HL-60/S4 (cell line): ENCODE measurements at regions not wholly inside any gene's neighbourhood (a gene's known extent, or its start where the extent isn't known, plus 50 kb on each side); places are given as distances from the start of the nearest gene placed in this dataset.

Experiments
- in situ Hi-C: fragments of 300-500 bp; cut with MboI; formaldehyde crosslinking; loops from 2 replicates; pipeline ENCODE4 v1.14.3; 2022; ENCODE audit warnings: low sequenced_read_pairs

- in situ Hi-C loops, result no loop called here
These were observed 153.1 kb downstream of the PCDH17 start for GRCh38 chr13:57784633-57785032.

- in situ Hi-C loops, result no loop called here
These were observed 155.7 kb downstream of the PCDH17 start for GRCh38 chr13:57787058-57787791.

GRCh38 chr13:57799624-57800023 is 168.1 kb downstream of the PCDH17 start:
- in situ Hi-C loops, result no loop called here

- in situ Hi-C loops, result no loop called here
These were observed 182.1 kb downstream of the PCDH17 start for GRCh38 chr13:57813651-57814050.

- in situ Hi-C loops, result no loop called here
These were observed 184.1 kb downstream of the PCDH17 start for GRCh38 chr13:57815600-57815999.

- in situ Hi-C loops, result no loop called here
These were observed 189.4 kb downstream of the PCDH17 start for GRCh38 chr13:57820924-57821323.

GRCh38 chr13:57823704-57824103 is 192.2 kb downstream of the PCDH17 start:
- in situ Hi-C loops, result no loop called here

GRCh38 chr13:57824121-57824520 is 192.6 kb downstream of the PCDH17 start:
- in situ Hi-C loops, result no loop called here

- in situ Hi-C loops, result no loop called here
These were observed 193.5 kb downstream of the PCDH17 start for GRCh38 chr13:57825066-57825465.

GRCh38 chr13:57829496-57829895 is 198.0 kb downstream of the PCDH17 start:
- in situ Hi-C loops, result no loop called here

- in situ Hi-C loops, result no loop called here
These were observed 200.6 kb downstream of the PCDH17 start for GRCh38 chr13:57832187-57832586.

GRCh38 chr13:57837801-57838200 is 206.3 kb downstream of the PCDH17 start:
- in situ Hi-C loops, result no loop called here

GRCh38 chr13:57843521-57843920 is 212.0 kb downstream of the PCDH17 start:
- in situ Hi-C loops, result no loop called here

GRCh38 chr13:57846600-57847173 is 215.1 kb downstream of the PCDH17 start:
- in situ Hi-C loops, result no loop called here

- in situ Hi-C loops, result no loop called here
These were observed 226.4 kb downstream of the PCDH17 start for GRCh38 chr13:57857945-57858344.

GRCh38 chr13:57858376-57858775 is 226.8 kb downstream of the PCDH17 start:
- in situ Hi-C loops, result no loop called here

GRCh38 chr13:57862879-57863278 is 231.3 kb downstream of the PCDH17 start:
- in situ Hi-C loops, result no loop called here

GRCh38 chr13:57865600-57866294 is 234.2 kb downstream of the PCDH17 start:
- in situ Hi-C loops, result no loop called here

- in situ Hi-C loops, result no loop called here
These were observed 243.0 kb downstream of the PCDH17 start for GRCh38 chr13:57874530-57874929.

GRCh38 chr13:57877601-57878000 is 246.1 kb downstream of the PCDH17 start:
- in situ Hi-C loops, result no loop called here

- in situ Hi-C loops, result no loop called here
These were observed 246.7 kb downstream of the PCDH17 start for GRCh38 chr13:57878291-57878690.

GRCh38 chr13:57897225-57897624 is 265.7 kb downstream of the PCDH17 start:
- in situ Hi-C loops, result no loop called here
